H1 (cell line): ENCODE measurements at regions not wholly inside any gene's neighbourhood (a gene's known extent, or its start where the extent isn't known, plus 50 kb on each side); places are given as distances from the start of the nearest gene placed in this dataset.

ENCODE experiments used
- CTCF ChIA-PET: fragments of 300-600 bp; sonication (Branson Sonifier 250); formaldehyde crosslinking; loops from one replicate; lab custom pipeline; 2021; ENCODE audit not compliant: partially characterized antibody; lab: Charles Lee
- POLR2A ChIA-PET: fragments of 300-600 bp; sonication (Branson Sonifier 250); formaldehyde crosslinking; loops from one replicate; lab custom pipeline; 2021; ENCODE audit warnings: inconsistent platforms; ENCODE audit not compliant: partially characterized antibody; lab: Charles Lee
- DNase-seq, 2 experiments: peaks; one replicate each; pipeline versions ENCODE4 v3.0.0 to v3.0.0-alpha.2; 2010 to 2022; ENCODE audit warnings: low spot score in 2 of 2, low read depth in 1 of 2, mixed read lengths in 1 of 2
- FAIRE-seq: peaks from 2 replicates; lab custom pipeline; 2011; peaks lifted over from hg19 to GRCh38; lab: Jason Lieb, UNC
- H2AFZ ChIP-seq: 2 replicates; pipeline ENCODE4 v1.8.1; 2012; ENCODE audit warnings: low read length, inconsistent platforms
- H2AK5ac ChIP-seq: 2 replicates; pipeline ENCODE4 v1.6.1; 2013; ENCODE audit warnings: low read depth, low read length
- H2BK120ac ChIP-seq: replicated peaks from 2 replicates; pipeline ENCODE3; 2013; ENCODE audit warnings: low read depth, low read length, inconsistent platforms
- H2BK12ac ChIP-seq: 2 replicates; pipeline ENCODE4 v1.6.1; 2013; ENCODE audit warnings: low read depth, low read length
- H2BK15ac ChIP-seq: 2 replicates; pipeline ENCODE4 v1.6.1; 2013; ENCODE audit warnings: low read length
- H2BK20ac ChIP-seq: 2 replicates; pipeline ENCODE4 v1.6.1; 2013; ENCODE audit warnings: low read length
- H2BK5ac ChIP-seq: 2 replicates; pipeline ENCODE4 v1.6.1; 2013; ENCODE audit warnings: low read depth, low read length
- H3K14ac ChIP-seq: 2 replicates; pipeline ENCODE4 v1.6.1; 2013; ENCODE audit warnings: inconsistent platforms; ENCODE audit not compliant: insufficient read length
- H3K18ac ChIP-seq: 2 replicates; pipeline ENCODE4 v1.6.1; 2013; ENCODE audit warnings: low read length; ENCODE audit errors: extremely low read depth
- H3K23ac ChIP-seq: 2 replicates; pipeline ENCODE4 v1.6.1; 2013; ENCODE audit warnings: inconsistent platforms; ENCODE audit not compliant: insufficient read length
- H3K23me2 ChIP-seq: 2 replicates; pipeline ENCODE4 v1.6.1; 2013; ENCODE audit warnings: low read depth, low read length
- H3K27ac ChIP-seq: 2 replicates; pipeline ENCODE4 v1.6.1; 2011; ENCODE audit warnings: low read depth, low read length, inconsistent platforms
- H3K27me3 ChIP-seq, 4 experiments: replicated peaks in 1 of 4; 1 replicate in 1 of 4; 2 replicates in 3 of 4; pipeline versions ENCODE4 v1.6.1 to v1.8.1; 2011 to 2013; ENCODE audit warnings: low read length in 3 of 4, mild to moderate bottlenecking in 3 of 4, inconsistent platforms in 2 of 4, mixed read lengths in 2 of 4, moderate library complexity in 1 of 4; ENCODE audit not compliant: control insufficient read depth in 3 of 4, insufficient read depth in 3 of 4; ENCODE audit errors: extremely low read depth in 1 of 4
- H3K36me3 ChIP-seq, 4 experiments: 2 replicates each; pipeline versions ENCODE4 v1.6.1 to v1.8.1; 2011 to 2013; ENCODE audit warnings: mild to moderate bottlenecking in 4 of 4, low read length in 3 of 4, moderate library complexity in 2 of 4, control low read depth in 1 of 4, inconsistent platforms in 1 of 4; ENCODE audit not compliant: insufficient read depth in 4 of 4, control insufficient read depth in 2 of 4
- H3K4ac ChIP-seq: replicated peaks from 2 replicates; pipeline ENCODE3; 2013; ENCODE audit warnings: low read length, low read depth, mixed read lengths, inconsistent platforms; ENCODE audit not compliant: insufficient read length
- H3K4me1 ChIP-seq, 4 experiments: replicated peaks in 1 of 4; 1 replicate in 1 of 4; 2 replicates in 3 of 4; pipeline versions ENCODE4 v1.6.1 to v1.8.1; 2011 to 2013; ENCODE audit warnings: low read length in 3 of 4, inconsistent platforms in 2 of 4, mixed read lengths in 1 of 4; ENCODE audit not compliant: insufficient read depth in 4 of 4, control insufficient read depth in 3 of 4
- H3K4me2 ChIP-seq, 2 experiments: 2 replicates each; pipeline versions ENCODE4 v1.6.1 to v1.8.1; 2011 to 2013; ENCODE audit warnings: low read depth in 2 of 2, low read length in 2 of 2, control low read depth in 1 of 2, inconsistent platforms in 1 of 2, mild to moderate bottlenecking in 1 of 2; ENCODE audit not compliant: insufficient read depth in 1 of 2
- H3K4me3 ChIP-seq, 4 experiments: fragments of 200-600, 300-600 bp in 1 of 4; sonication (generic), shearing (Covaris generic), sonication (Bioruptor Twin) in 1 of 4; 2 replicates each; pipeline versions ENCODE4 v1.5.1 to v1.8.1; 2011 to 2016; ENCODE audit warnings: low read length in 4 of 4, low read depth in 3 of 4, control low read depth in 2 of 4, inconsistent platforms in 2 of 4, mild to moderate bottlenecking in 2 of 4, mixed read lengths in 1 of 4, moderate library complexity in 1 of 4; ENCODE audit not compliant: insufficient read depth in 2 of 4; ENCODE audit errors: extremely low read depth in 1 of 4
- H3K56ac ChIP-seq: replicated peaks from 2 replicates; pipeline ENCODE3; 2013; ENCODE audit warnings: low read depth, mild to moderate bottlenecking, mixed read lengths, low read length, inconsistent platforms; ENCODE audit not compliant: insufficient read length
- H3K79me1 ChIP-seq: 2 replicates; pipeline ENCODE4 v1.6.1; 2013; ENCODE audit warnings: low read depth, low read length, control low read depth
- H3K79me2 ChIP-seq, 2 experiments: 2 replicates each; pipeline versions ENCODE4 v1.6.1 to v1.8.1; 2012 to 2013; ENCODE audit warnings: low read length in 2 of 2, mild to moderate bottlenecking in 2 of 2, inconsistent platforms in 1 of 2; ENCODE audit not compliant: insufficient read depth in 2 of 2, control insufficient read depth in 1 of 2
- H3K9ac ChIP-seq, 4 experiments: replicated peaks in 1 of 4; 1 replicate in 1 of 4; 2 replicates in 3 of 4; pipeline versions ENCODE4 v1.6.1 to v1.8.1; 2011 to 2013; ENCODE audit warnings: low read depth in 3 of 4, low read length in 3 of 4, control low read depth in 2 of 4, mild to moderate bottlenecking in 2 of 4, moderate library complexity in 2 of 4, inconsistent platforms in 1 of 4; ENCODE audit errors: extremely low read depth in 1 of 4
- H3K9me3 ChIP-seq, 2 experiments: 2 replicates each; pipeline versions ENCODE4 v1.6.1 to v1.8.1; 2012 to 2013; ENCODE audit warnings: mild to moderate bottlenecking in 2 of 2, moderate library complexity in 2 of 2, control low read depth in 1 of 2, inconsistent platforms in 1 of 2, low read depth in 1 of 2, low read length in 1 of 2, mixed read lengths in 1 of 2; ENCODE audit not compliant: insufficient read depth in 2 of 2
- H4K20me1 ChIP-seq, 2 experiments: replicated peaks in 1 of 2; 2 replicates each; pipeline versions ENCODE3 to v1.8.1; 2011 to 2013; ENCODE audit warnings: inconsistent platforms in 2 of 2, low read length in 2 of 2, mild to moderate bottlenecking in 1 of 2; ENCODE audit not compliant: insufficient read depth in 2 of 2, control insufficient read depth in 1 of 2
- H4K5ac ChIP-seq: 2 replicates; pipeline ENCODE4 v1.6.1; 2013; ENCODE audit warnings: low read length, low read depth, mixed read lengths, inconsistent platforms; ENCODE audit not compliant: insufficient read length
- H4K8ac ChIP-seq: 2 replicates; pipeline ENCODE4 v1.8.0; 2013; ENCODE audit warnings: mild to moderate bottlenecking, moderate library complexity, low read length, inconsistent platforms; ENCODE audit not compliant: insufficient read depth; ENCODE audit errors: extremely low read depth
- H4K91ac ChIP-seq: replicated peaks from 2 replicates; pipeline ENCODE3; 2013; ENCODE audit warnings: low read length, mixed read lengths, inconsistent platforms; ENCODE audit not compliant: insufficient read length
- CHD1 ChIP-seq: IDR thresholded peaks from 2 replicates; pipeline ENCODE4 v1.6.1; 2012; ENCODE audit warnings: low read depth, low read length, improper control_type of control experiment
- FOSL1 ChIP-seq: IDR thresholded peaks from 2 replicates; pipeline ENCODE4 v1.6.1; 2011; ENCODE audit warnings: mild to moderate bottlenecking, low read depth, low read length, moderate library complexity; ENCODE audit not compliant: insufficient read depth
- GTF2F1 ChIP-seq: IDR thresholded peaks from 2 replicates; pipeline ENCODE4 v1.6.1; 2012; ENCODE audit warnings: low read depth, low read length, improper control_type of control experiment, borderline replicate concordance
- HDAC2 ChIP-seq, 2 experiments: fragments of 300-600 bp in 1 of 2; sonication (generic) in 1 of 2; IDR thresholded peaks; 2 replicates each; pipeline ENCODE4 v1.6.1; 2011 to 2012; ENCODE audit warnings: low read depth in 2 of 2, low read length in 2 of 2, mild to moderate bottlenecking in 2 of 2, moderate library complexity in 2 of 2, borderline replicate concordance in 1 of 2, inconsistent platforms in 1 of 2
- WGBS, 2 experiments: shearing (Covaris generic) in 1 of 2; methylation state at CpG; one replicate each; pipeline versions ENCODE4 v1.1.6 to v1.1.7; 2013 to 2015; ENCODE audit warnings: low lambda C conversion rate in 2 of 2, mixed read lengths in 2 of 2, inconsistent platforms in 1 of 2, low coverage in 1 of 2, missing lambda C conversion rate in 1 of 2; ENCODE audit not compliant: insufficient replicate concordance in 2 of 2, insufficient coverage in 1 of 2, insufficient read length in 1 of 2; ENCODE audit errors: extremely low coverage in 1 of 2, missing lambda C conversion rate in 1 of 2; 5-methylcytosine and 5-hydroxymethylcytosine counted together

DNA sequence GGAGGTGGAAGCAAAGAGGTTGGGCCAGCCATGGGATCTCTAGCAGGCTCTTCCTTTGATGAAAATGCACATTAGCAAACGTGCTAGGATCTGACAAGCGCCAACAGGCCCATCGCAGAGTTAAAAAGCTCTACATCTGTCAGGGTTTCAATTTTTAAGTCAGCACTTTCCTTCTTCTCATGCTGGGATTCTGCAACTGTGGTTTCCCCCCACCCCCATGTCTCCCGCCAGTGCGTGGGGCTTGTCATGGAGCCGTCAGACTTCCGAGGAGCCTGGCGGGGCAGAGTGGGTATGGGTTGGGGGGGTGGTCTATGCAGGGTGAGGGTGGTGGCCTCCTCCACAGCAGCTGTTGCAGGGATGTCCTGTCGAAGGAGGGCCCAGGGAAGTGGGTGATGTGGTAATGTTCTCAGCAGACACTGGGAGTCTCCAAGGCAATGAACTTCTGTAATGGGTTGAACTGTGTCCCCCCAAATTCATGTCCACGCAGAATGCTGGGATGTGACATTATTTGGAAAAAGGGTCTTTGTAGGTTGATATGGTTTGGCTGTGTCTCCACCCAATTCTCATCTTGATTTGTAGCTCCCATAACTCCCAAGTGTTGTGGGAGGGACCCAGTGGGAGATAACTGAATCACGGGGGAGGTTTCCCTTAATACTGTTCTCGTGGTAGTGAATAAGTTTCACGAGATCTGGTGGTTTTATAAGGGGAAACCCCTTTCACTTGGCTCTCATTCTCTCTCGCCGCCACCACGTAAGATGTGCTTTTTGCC, 115.2 kb upstream of the MAP1LC3B2 start:
- no peaks in the 10 kb centered on the region for H3K79me1 ChIP-seq
- H4K20me1 ChIP-seq, result no peaks in the 10 kb centered on the region
- DNase-seq (no peak), FAIRE-seq (no peak)
- H3K4me2 ChIP-seq, result no peak overlapping the region
- no peak overlapping the region for H4K91ac ChIP-seq
- H3K9me3 ChIP-seq, result no peaks in the 10 kb centered on the region
- no peak overlapping the region for H2AK5ac ChIP-seq
- H3K36me3 ChIP-seq, result no peaks in the 10 kb centered on the region
- no peaks in the 10 kb centered on the region for H3K79me2 ChIP-seq
- no peak overlapping the region for H3K4ac ChIP-seq
- H3K14ac ChIP-seq, result no peak overlapping the region
- H3K4me3 ChIP-seq, result no peak overlapping the region
- no peak overlapping the region for H3K27ac ChIP-seq
- H2BK12ac ChIP-seq, result no peak overlapping the region
- no peaks in the 10 kb centered on the region for H3K23me2 ChIP-seq
- no peak overlapping the region for H2BK5ac ChIP-seq
- no peak overlapping the region for H2AFZ ChIP-seq
- POLR2A ChIA-PET, result no interaction called here
- no peak overlapping the region for H4K5ac ChIP-seq
- H3K4me1 ChIP-seq, result 0 out of 7 replicates have a peak, but pooled peaks cover 0 to 2% (median 0%) of the 10 kb centered on the region in 4 experiments
- H3K18ac ChIP-seq, result no peak overlapping the region
- no peak overlapping the region for H3K23ac ChIP-seq
- 97% methylated on average over 16 of the region's 16 CpGs; no CpG with 5 or more reads in 1 of the 2 experiments for WGBS, 2 experiments
- H2BK15ac ChIP-seq, result no peak overlapping the region
- no peak overlapping the region for H2BK20ac ChIP-seq
- CTCF ChIA-PET, result no interaction called here
- H3K56ac ChIP-seq, result no peak overlapping the region
- H3K9ac ChIP-seq, result no peak overlapping the region
- H3K27me3 ChIP-seq, result no peaks in the 10 kb centered on the region
- no peak overlapping the region for H2BK120ac ChIP-seq
- H4K8ac ChIP-seq, result no peak overlapping the region
- TF ChIP-seq HDAC2 (IDR thresholded peaks at IDR 0.05; ENCODE audit: borderline replicate concordance in 1 of 2, low read depth in 2 of 2, low read length in 2 of 2) (no peak), GTF2F1 (no peak), CHD1 (no peak), FOSL1 (no peak)
